ENCODE measurements at regions not wholly inside any gene's neighbourhood (a gene's known extent, or its start where the extent isn't known, plus 50 kb on each side); places are given as distances from the start of the nearest gene placed in this dataset.

GRCh38 chr2:142603759-142604158 is 273.7 kb upstream of the KYNU start:
- Histone ChIP-seq H3K27me3 (ENCODE audit: control insufficient read depth, insufficient read depth, low read length) (no peaks in the 10 kb centered on the region), H3K36me3 (ENCODE audit: control insufficient read depth, insufficient read depth, low read length) (no peaks in the 10 kb centered on the region), H3K4me3 (ENCODE audit: low read length) (no peak overlapping the region), H3K27ac (ENCODE audit: low read length) (no peak overlapping the region), H3K4me1 (ENCODE audit: control insufficient read depth, insufficient read depth, low read length) (no peaks in the 10 kb centered on the region), H3K9me3 (ENCODE audit: control insufficient read depth, insufficient read depth, low read length) (no peaks in the 10 kb centered on the region)
- no peak for DNase-seq (ENCODE audit: low read depth, low spot score)
- no CpG with 5 or more reads among the region's 1 CpG for WGBS (ENCODE audit: insufficient coverage, insufficient read length)

DNA sequence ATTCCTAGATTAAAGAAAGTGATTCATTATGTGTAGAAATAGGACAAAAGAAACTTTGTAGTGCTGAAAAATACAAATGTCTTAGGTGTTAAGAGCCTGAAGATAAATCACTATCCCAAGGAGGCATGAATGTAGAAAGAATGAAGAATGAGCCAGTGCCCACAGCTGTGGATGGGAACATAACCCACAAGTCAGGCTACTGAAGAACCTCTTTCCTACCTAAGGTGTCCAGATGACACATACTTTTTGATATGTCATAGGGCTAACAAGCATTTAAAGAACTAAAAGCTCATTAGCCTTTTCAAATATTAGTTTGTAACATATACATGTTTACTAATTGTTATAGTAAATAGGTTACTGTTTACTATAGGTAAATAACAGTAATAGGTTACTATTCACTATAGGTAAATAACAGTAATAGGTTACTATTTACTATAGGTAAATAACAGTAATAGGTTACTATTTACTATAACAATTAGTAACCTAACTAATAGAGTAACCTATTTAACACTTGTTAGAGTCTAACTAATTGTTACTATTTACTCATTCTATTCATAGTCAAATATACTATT is 275.0 kb upstream of the KYNU start:
- H3K36me3 ChIP-seq (ENCODE audit: control insufficient read depth, insufficient read depth, low read length), result no peaks in the 10 kb centered on the region
- H3K27me3 ChIP-seq (ENCODE audit: control insufficient read depth, insufficient read depth, low read length), result no peaks in the 10 kb centered on the region
- H3K4me3 ChIP-seq (ENCODE audit: low read length), result no peak overlapping the region
- no peaks in the 10 kb centered on the region for H3K4me1 ChIP-seq (ENCODE audit: control insufficient read depth, insufficient read depth, low read length)
- H3K9me3 ChIP-seq (ENCODE audit: control insufficient read depth, insufficient read depth, low read length), result no peaks in the 10 kb centered on the region
- H3K27ac ChIP-seq (ENCODE audit: low read length), result no peak overlapping the region
- DNase-seq (ENCODE audit: low read depth, low spot score), result no peak

DNA sequence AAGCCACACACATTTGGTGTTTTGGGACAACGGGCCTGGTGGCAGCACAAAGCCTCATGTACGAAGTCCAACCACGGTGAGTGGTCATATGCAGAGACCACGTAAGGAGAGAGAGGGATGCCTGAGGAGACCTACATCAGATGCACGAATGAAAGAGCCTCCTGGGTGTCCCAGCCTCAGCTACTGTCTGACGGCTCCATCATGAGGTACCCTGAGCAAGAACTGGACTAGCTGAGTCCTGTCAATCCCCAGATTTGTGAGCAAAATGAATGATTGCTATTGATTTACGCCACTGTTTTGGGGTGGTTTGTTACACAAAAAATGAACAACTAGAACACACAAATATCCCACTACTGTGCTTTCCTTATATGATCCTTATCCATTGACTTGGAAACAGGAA is 275.7 kb upstream of the KYNU start:
- Histone ChIP-seq H3K9me3 (ENCODE audit: control insufficient read depth, insufficient read depth, low read length) (no peaks in the 10 kb centered on the region), H3K27me3 (ENCODE audit: control insufficient read depth, insufficient read depth, low read length) (no peaks in the 10 kb centered on the region), H3K36me3 (ENCODE audit: control insufficient read depth, insufficient read depth, low read length) (no peaks in the 10 kb centered on the region), H3K4me3 (ENCODE audit: low read length) (no peak overlapping the region), H3K27ac (ENCODE audit: low read length) (no peak overlapping the region), H3K4me1 (ENCODE audit: control insufficient read depth, insufficient read depth, low read length) (no peaks in the 10 kb centered on the region)
- no peak for DNase-seq (ENCODE audit: low read depth, low spot score)
- no CpG with 5 or more reads among the region's 7 CpGs for WGBS (ENCODE audit: insufficient coverage, insufficient read length)

GRCh38 chr2:142599504-142599903 is 278.0 kb upstream of the KYNU start:
- Histone ChIP-seq H3K4me3 (ENCODE audit: low read length) (no peak overlapping the region), H3K9me3 (ENCODE audit: control insufficient read depth, insufficient read depth, low read length) (no peaks in the 10 kb centered on the region), H3K4me1 (ENCODE audit: control insufficient read depth, insufficient read depth, low read length) (no peaks in the 10 kb centered on the region), H3K27me3 (ENCODE audit: control insufficient read depth, insufficient read depth, low read length) (no peaks in the 10 kb centered on the region), H3K27ac (ENCODE audit: low read length) (no peak overlapping the region), H3K36me3 (ENCODE audit: control insufficient read depth, insufficient read depth, low read length) (no peaks in the 10 kb centered on the region)
- no peak for DNase-seq (ENCODE audit: low read depth, low spot score)

DNA sequence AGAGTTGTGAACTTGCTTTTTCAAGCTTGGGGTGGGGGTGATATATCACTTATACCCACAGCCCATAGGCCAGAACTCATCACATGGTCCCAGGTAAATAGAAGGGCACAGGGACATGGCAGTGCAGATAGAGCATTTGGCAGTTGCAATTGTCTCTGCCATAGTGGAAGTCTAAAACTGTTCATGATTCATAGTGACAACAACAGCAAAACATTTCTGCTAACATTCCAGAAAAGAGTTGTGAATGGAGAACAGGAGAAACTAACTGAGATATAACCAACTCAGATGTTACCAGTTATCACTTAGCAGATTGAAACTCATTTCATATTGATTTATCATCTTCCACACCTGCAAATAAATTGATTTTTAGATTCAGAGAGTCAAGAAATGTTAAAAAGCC is 278.6 kb upstream of the KYNU start:
- Histone ChIP-seq H3K4me3 (ENCODE audit: low read length) (no peak overlapping the region), H3K27me3 (ENCODE audit: control insufficient read depth, insufficient read depth, low read length) (no peaks in the 10 kb centered on the region), H3K9me3 (ENCODE audit: control insufficient read depth, insufficient read depth, low read length) (no peaks in the 10 kb centered on the region), H3K4me1 (ENCODE audit: control insufficient read depth, insufficient read depth, low read length) (no peaks in the 10 kb centered on the region), H3K36me3 (ENCODE audit: control insufficient read depth, insufficient read depth, low read length) (no peaks in the 10 kb centered on the region), H3K27ac (ENCODE audit: low read length) (no peak overlapping the region)
- no peak for DNase-seq (ENCODE audit: low read depth, low spot score)

GRCh38 chr2:142596334-142597088 is 281.0 kb upstream of the KYNU start:
- DNase-seq (ENCODE audit: low read depth, low spot score), result no peak
- WGBS (ENCODE audit: insufficient coverage, insufficient read length), result no CpG with 5 or more reads among the region's 2 CpGs
- no peaks in the 10 kb centered on the region for H3K4me1 ChIP-seq (ENCODE audit: control insufficient read depth, insufficient read depth, low read length)
- no peaks in the 10 kb centered on the region for H3K27me3 ChIP-seq (ENCODE audit: control insufficient read depth, insufficient read depth, low read length)
- no peak overlapping the region for H3K27ac ChIP-seq (ENCODE audit: low read length)
- no peaks in the 10 kb centered on the region for H3K36me3 ChIP-seq (ENCODE audit: control insufficient read depth, insufficient read depth, low read length)
- no peak overlapping the region for H3K4me3 ChIP-seq (ENCODE audit: low read length)
- H3K9me3 ChIP-seq (ENCODE audit: control insufficient read depth, insufficient read depth, low read length), result no peaks in the 10 kb centered on the region

DNA sequence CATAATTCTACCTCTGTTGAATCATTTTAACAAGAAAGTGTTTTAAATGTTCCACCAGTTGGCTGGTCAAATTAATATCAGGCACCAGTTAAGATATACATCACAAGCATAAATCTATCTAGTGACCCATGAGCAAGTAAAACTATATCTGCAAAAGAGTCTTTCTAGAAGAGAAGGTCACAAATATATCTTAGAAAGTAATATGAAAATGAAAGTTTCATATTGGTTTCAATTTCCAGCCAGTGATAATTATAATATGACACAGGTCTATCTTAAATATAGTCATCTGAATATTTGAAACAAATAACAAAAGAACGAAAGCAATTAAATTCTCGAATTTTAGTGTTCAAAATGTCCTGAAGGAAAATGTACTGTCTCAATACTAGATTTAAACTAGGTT is 282.5 kb upstream of the KYNU start:
- Histone ChIP-seq H3K36me3 (ENCODE audit: control insufficient read depth, insufficient read depth, low read length) (no peaks in the 10 kb centered on the region), H3K9me3 (ENCODE audit: control insufficient read depth, insufficient read depth, low read length) (no peaks in the 10 kb centered on the region), H3K4me1 (ENCODE audit: control insufficient read depth, insufficient read depth, low read length) (no peaks in the 10 kb centered on the region), H3K27me3 (ENCODE audit: control insufficient read depth, insufficient read depth, low read length) (no peaks in the 10 kb centered on the region), H3K27ac (ENCODE audit: low read length) (no peak overlapping the region), H3K4me3 (ENCODE audit: low read length) (no peak overlapping the region)
- DNase-seq (ENCODE audit: low read depth, low spot score), result no peak
- WGBS (ENCODE audit: insufficient coverage, insufficient read length), result no CpG with 5 or more reads among the region's 2 CpGs

GRCh38 chr2:142592171-142592570 is 285.3 kb upstream of the KYNU start:
- Histone ChIP-seq H3K9me3 (ENCODE audit: control insufficient read depth, insufficient read depth, low read length) (no peaks in the 10 kb centered on the region), H3K36me3 (ENCODE audit: control insufficient read depth, insufficient read depth, low read length) (no peaks in the 10 kb centered on the region), H3K27me3 (ENCODE audit: control insufficient read depth, insufficient read depth, low read length) (no peaks in the 10 kb centered on the region), H3K4me3 (ENCODE audit: low read length) (no peak overlapping the region), H3K4me1 (ENCODE audit: control insufficient read depth, insufficient read depth, low read length) (no peaks in the 10 kb centered on the region), H3K27ac (ENCODE audit: low read length) (no peak overlapping the region)
- WGBS (ENCODE audit: insufficient coverage, insufficient read length), result no CpG with 5 or more reads among the region's 3 CpGs
- no peak for DNase-seq (ENCODE audit: low read depth, low spot score)

DNA sequence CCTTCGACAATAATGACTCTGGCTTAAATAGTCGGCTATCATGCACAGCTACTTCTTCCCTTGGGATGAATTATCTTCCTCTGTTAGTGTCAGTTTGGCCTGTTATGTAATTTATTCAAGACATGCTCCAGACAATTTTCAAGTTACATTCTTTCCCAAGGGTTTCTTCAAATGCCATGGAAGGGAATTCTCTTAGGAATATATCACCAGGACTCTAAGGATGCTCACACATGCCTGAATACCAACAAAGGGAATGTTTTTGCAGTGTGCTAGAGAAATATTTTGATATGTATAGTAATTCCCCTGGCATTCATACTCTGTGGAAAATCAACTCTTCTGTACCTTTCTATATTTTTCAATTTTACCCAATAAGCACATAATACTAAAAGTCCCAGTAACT is 286.0 kb upstream of the KYNU start:
- Histone ChIP-seq H3K9me3 (ENCODE audit: control insufficient read depth, insufficient read depth, low read length) (no peaks in the 10 kb centered on the region), H3K27ac (ENCODE audit: low read length) (no peak overlapping the region), H3K36me3 (ENCODE audit: control insufficient read depth, insufficient read depth, low read length) (no peaks in the 10 kb centered on the region), H3K4me3 (ENCODE audit: low read length) (no peak overlapping the region), H3K4me1 (ENCODE audit: control insufficient read depth, insufficient read depth, low read length) (no peaks in the 10 kb centered on the region), H3K27me3 (ENCODE audit: control insufficient read depth, insufficient read depth, low read length) (no peaks in the 10 kb centered on the region)
- DNase-seq (ENCODE audit: low read depth, low spot score), result no peak
- no CpG with 5 or more reads among the region's 2 CpGs for WGBS (ENCODE audit: insufficient coverage, insufficient read length)

GRCh38 chr2:142588269-142588668 is 289.2 kb upstream of the KYNU start:
- Histone ChIP-seq H3K27ac (ENCODE audit: low read length) (no peak overlapping the region), H3K4me3 (ENCODE audit: low read length) (no peak overlapping the region), H3K27me3 (ENCODE audit: control insufficient read depth, insufficient read depth, low read length) (no peaks in the 10 kb centered on the region), H3K36me3 (ENCODE audit: control insufficient read depth, insufficient read depth, low read length) (no peaks in the 10 kb centered on the region), H3K9me3 (ENCODE audit: control insufficient read depth, insufficient read depth, low read length) (no peaks in the 10 kb centered on the region), H3K4me1 (ENCODE audit: control insufficient read depth, insufficient read depth, low read length) (no peaks in the 10 kb centered on the region)
- no peak for DNase-seq (ENCODE audit: low read depth, low spot score)
- no CpG with 5 or more reads among the region's 1 CpG for WGBS (ENCODE audit: insufficient coverage, insufficient read length)
